SK-N-MC (cell line): ENCODE measurements at regions not wholly inside any gene's neighbourhood (a gene's known extent, or its start where the extent isn't known, plus 50 kb on each side); places are given as distances from the start of the nearest gene placed in this dataset.
A peak's percentile ranks its signal among the peaks of the same experiment; 100 is the strongest.

Experiments
- DNase-seq: peaks from one replicate; pipeline ENCODE4 v3.0.0-alpha.2; 2011; ENCODE audit warnings: low read depth, low spot score
- H3K27ac ChIP-seq: fragments of 200-600 bp; sonication (generic); 2 replicates; pipeline ENCODE4 v1.5.1; 2016; ENCODE audit warnings: mixed run types
- H3K36me3 ChIP-seq: fragments of 200-600 bp; sonication (generic); 2 replicates; pipeline ENCODE4 v1.6.1; 2017; ENCODE audit warnings: antibody characterized with exemption, low read length, mixed read lengths; ENCODE audit not compliant: insufficient read depth
- H3K4me3 ChIP-seq: fragments of 200-600 bp; sonication (generic); 2 replicates; pipeline ENCODE4 v1.5.1; 2016
- H3K9ac ChIP-seq: fragments of 200-600 bp; sonication (generic); 2 replicates; pipeline ENCODE4 v1.8.0; 2017; ENCODE audit warnings: mixed run types, mixed read lengths; ENCODE audit not compliant: insufficient read length
- H3K9me3 ChIP-seq: fragments of 200-600 bp; sonication (generic); 2 replicates; pipeline ENCODE4 v1.6.1; 2017; ENCODE audit warnings: low read depth, mild to moderate bottlenecking, antibody characterized with exemption, low read length, moderate library complexity, mixed read lengths
- EZH2 ChIP-seq: fragments of 200-600 bp; sonication (generic); IDR thresholded peaks from one replicate; pipeline ENCODE4 v1.6.1; 2017; ENCODE audit warnings: antibody characterized with exemption
- FOXP2 ChIP-seq: optimal IDR thresholded peaks from 2 replicates; pipeline ENCODE3; 2011; ENCODE audit warnings: mild to moderate bottlenecking, moderate library complexity; ENCODE audit not compliant: insufficient read depth; ENCODE audit errors: extremely low read length, control extremely low read depth
- POLR2AphosphoS5 ChIP-seq: IDR thresholded peaks from 2 replicates; pipeline ENCODE4 v1.6.1; 2012; ENCODE audit warnings: mild to moderate bottlenecking, low read depth, low read length, borderline replicate concordance

GRCh38 chr6:134517868-134518267, 200.0 kb upstream of the SGK1 start:
- TF ChIP-seq EZH2 (no peak), POLR2AphosphoS5 (peak; percentile 31; the same call in 1 of the 2 replicates)
- Histone ChIP-seq H3K27ac (peak overlapping the region; percentile 92), H3K9me3 (no peaks in the 10 kb centered on the region), H3K9ac (peak overlapping the region; percentile 62), H3K4me3 (peak overlapping the region; percentile 74), H3K36me3 (no peaks in the 10 kb centered on the region)
- peak; percentile 45 for DNase-seq

GRCh38 chr6:134517145-134517658, 199.3 kb upstream of the SGK1 start:
- peak; percentile 73 for DNase-seq
- Histone ChIP-seq H3K36me3 (no peaks in the 10 kb centered on the region), H3K27ac (peak overlapping the region; percentile 92), H3K4me3 (peak overlapping the region; percentile 74), H3K9me3 (no peaks in the 10 kb centered on the region), H3K9ac (peak overlapping the region; percentile 62)
- TF ChIP-seq EZH2, result no peak
- TF ChIP-seq POLR2AphosphoS5, result 0 out of 2 replicates have a peak, but pooled peaks have one; percentile 3

- H3K27ac ChIP-seq, result peak overlapping the region; percentile 92
- H3K9ac ChIP-seq, result no peak overlapping the region
- DNase-seq, result no peak
- H3K36me3 ChIP-seq, result no peaks in the 10 kb centered on the region
- no peaks in the 10 kb centered on the region for H3K9me3 ChIP-seq
- TF ChIP-seq POLR2AphosphoS5 (no peak), FOXP2 (no peak), EZH2 (no peak)
- peak overlapping the region; percentile 74 for H3K4me3 ChIP-seq
These were observed 198.7 kb upstream of the SGK1 start for GRCh38 chr6:134516582-134516981.

- no peaks in the 10 kb centered on the region for H3K9me3 ChIP-seq
- no peak overlapping the region for H3K9ac ChIP-seq
- H3K4me3 ChIP-seq, result no peak overlapping the region
- no peaks in the 10 kb centered on the region for H3K36me3 ChIP-seq
- TF ChIP-seq EZH2 (no peak), FOXP2 (no peak), POLR2AphosphoS5 (no peak)
- peak overlapping the region; percentile 92; the same call in 1 of the 2 replicates for H3K27ac ChIP-seq
- DNase-seq, result no peak
These were observed 198.1 kb upstream of the SGK1 start for GRCh38 chr6:134515986-134516385.

- Histone ChIP-seq H3K4me3 (peak overlapping the region; percentile 21; the same call in 1 of the 2 replicates), H3K27ac (peak overlapping the region; percentile 59), H3K9ac (peak overlapping the region; percentile 28), H3K36me3 (no peaks in the 10 kb centered on the region), H3K9me3 (no peaks in the 10 kb centered on the region)
- TF ChIP-seq POLR2AphosphoS5 (no peak), EZH2 (no peak), FOXP2 (no peak)
- DNase-seq, result no peak
These were observed 195.1 kb upstream of the SGK1 start for GRCh38 chr6:134512981-134513391.

GRCh38 chr6:134511984-134512683, 194.2 kb upstream of the SGK1 start:
- no peaks in the 10 kb centered on the region for H3K9me3 ChIP-seq
- H3K36me3 ChIP-seq, result no peaks in the 10 kb centered on the region
- H3K4me3 ChIP-seq, result no peak overlapping the region
- no peak overlapping the region for H3K27ac ChIP-seq
- H3K9ac ChIP-seq, result no peak overlapping the region
- TF ChIP-seq FOXP2 (no peak), EZH2 (no peak), POLR2AphosphoS5 (no peak)
- DNase-seq, result no peak

GRCh38 chr6:134510920-134511319, 193.0 kb upstream of the SGK1 start:
- no peak overlapping the region for H3K27ac ChIP-seq
- no peaks in the 10 kb centered on the region for H3K36me3 ChIP-seq
- no peaks in the 10 kb centered on the region for H3K9me3 ChIP-seq
- TF ChIP-seq FOXP2, result no peak
- no peak; the same call in 1 of the 2 replicates for TF ChIP-seq POLR2AphosphoS5
- no peak for TF ChIP-seq EZH2
- DNase-seq, result no peak
- H3K4me3 ChIP-seq, result no peak overlapping the region
- H3K9ac ChIP-seq, result no peak overlapping the region

- H3K27ac ChIP-seq, result no peak overlapping the region
- no peaks in the 10 kb centered on the region for H3K36me3 ChIP-seq
- H3K9me3 ChIP-seq, result no peaks in the 10 kb centered on the region
- no peak for DNase-seq
- no peak overlapping the region for H3K4me3 ChIP-seq
- TF ChIP-seq POLR2AphosphoS5 (no peak), EZH2 (no peak), FOXP2 (no peak)
- no peak overlapping the region for H3K9ac ChIP-seq
These were observed 192.2 kb upstream of the SGK1 start for GRCh38 chr6:134510142-134510541.
